Testis (tissue), 2 donors: ENCODE measurements at regions not wholly inside any gene's neighbourhood (a gene's known extent, or its start where the extent isn't known, plus 50 kb on each side); places are given as distances from the start of the nearest gene placed in this dataset.

Source experiments
- POLR2A ChIP-seq: fragments of 450-650 bp; IDR thresholded peaks from one replicate; pipeline ENCODE4 v1.6.1; 2017; ENCODE audit warnings: antibody characterized with exemption, mild to moderate bottlenecking, moderate library complexity
- TF ChIP-seq, protein P1 (sequence below), 3 experiments: fragments of 450-650 bp in 2 of 3; fragments of 200-600 bp in 1 of 3; sonication (generic) in 1 of 3; IDR thresholded peaks; one replicate each; pipeline ENCODE4 v1.5.1; 2016 to 2019; ENCODE audit warnings: antibody characterized with exemption in 3 of 3, mild to moderate bottlenecking in 2 of 3, moderate library complexity in 1 of 3

GRCh38 chr22:26949193-26949592 lies 291.8 kb downstream of the MIAT start:
- TF ChIP-seq, protein P1, sequence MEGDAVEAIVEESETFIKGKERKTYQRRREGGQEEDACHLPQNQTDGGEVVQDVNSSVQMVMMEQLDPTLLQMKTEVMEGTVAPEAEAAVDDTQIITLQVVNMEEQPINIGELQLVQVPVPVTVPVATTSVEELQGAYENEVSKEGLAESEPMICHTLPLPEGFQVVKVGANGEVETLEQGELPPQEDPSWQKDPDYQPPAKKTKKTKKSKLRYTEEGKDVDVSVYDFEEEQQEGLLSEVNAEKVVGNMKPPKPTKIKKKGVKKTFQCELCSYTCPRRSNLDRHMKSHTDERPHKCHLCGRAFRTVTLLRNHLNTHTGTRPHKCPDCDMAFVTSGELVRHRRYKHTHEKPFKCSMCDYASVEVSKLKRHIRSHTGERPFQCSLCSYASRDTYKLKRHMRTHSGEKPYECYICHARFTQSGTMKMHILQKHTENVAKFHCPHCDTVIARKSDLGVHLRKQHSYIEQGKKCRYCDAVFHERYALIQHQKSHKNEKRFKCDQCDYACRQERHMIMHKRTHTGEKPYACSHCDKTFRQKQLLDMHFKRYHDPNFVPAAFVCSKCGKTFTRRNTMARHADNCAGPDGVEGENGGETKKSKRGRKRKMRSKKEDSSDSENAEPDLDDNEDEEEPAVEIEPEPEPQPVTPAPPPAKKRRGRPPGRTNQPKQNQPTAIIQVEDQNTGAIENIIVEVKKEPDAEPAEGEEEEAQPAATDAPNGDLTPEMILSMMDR (IDR thresholded peaks at IDR 0.05), result no peak
- TF ChIP-seq POLR2A, result no peak
